Vagina (tissue), 2 donors: ENCODE measurements at regions not wholly inside any gene's neighbourhood (a gene's known extent, or its start where the extent isn't known, plus 50 kb on each side); places are given as distances from the start of the nearest gene placed in this dataset.

Experiments used
- POLR2A ChIP-seq, 2 donors: fragments of 450-650 bp; IDR thresholded peaks; one replicate each; pipeline ENCODE4 v1.6.1; 2017; ENCODE audit warnings: antibody characterized with exemption in 2 of 2, mild to moderate bottlenecking in 2 of 2, moderate library complexity in 2 of 2
- TF ChIP-seq, protein P1 (sequence below), 3 experiments: fragments of 450-650 bp in 2 of 3; fragments of 200-600 bp in 1 of 3; sonication (generic) in 1 of 3; IDR thresholded peaks; one replicate each; pipeline ENCODE4 v1.5.1; 2017 to 2019; ENCODE audit warnings: antibody characterized with exemption in 3 of 3, mild to moderate bottlenecking in 2 of 3, moderate library complexity in 2 of 3

DNA sequence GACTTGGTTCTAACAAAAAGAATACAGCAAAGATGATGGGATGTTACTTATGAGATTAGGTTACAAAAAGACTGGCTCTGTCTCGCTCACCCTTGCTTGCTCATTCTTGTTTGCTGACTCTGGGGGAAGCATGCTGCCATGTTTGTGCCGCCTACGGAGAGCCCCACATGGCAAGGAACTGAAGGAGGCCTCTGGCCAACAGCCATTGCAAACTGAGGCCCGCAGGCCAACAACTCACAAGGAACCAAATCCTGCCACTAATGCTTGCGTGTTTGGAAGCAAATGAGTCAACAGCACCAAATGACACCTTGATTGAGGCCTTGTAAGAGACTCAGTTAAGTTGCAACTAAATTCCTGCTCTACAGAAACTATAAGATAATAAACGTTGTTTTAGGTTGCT, 82.1 kb upstream of the FOXN2 start:
- TF ChIP-seq POLR2A (IDR thresholded peaks at IDR 0.05): no peak
- TF ChIP-seq, protein P1, sequence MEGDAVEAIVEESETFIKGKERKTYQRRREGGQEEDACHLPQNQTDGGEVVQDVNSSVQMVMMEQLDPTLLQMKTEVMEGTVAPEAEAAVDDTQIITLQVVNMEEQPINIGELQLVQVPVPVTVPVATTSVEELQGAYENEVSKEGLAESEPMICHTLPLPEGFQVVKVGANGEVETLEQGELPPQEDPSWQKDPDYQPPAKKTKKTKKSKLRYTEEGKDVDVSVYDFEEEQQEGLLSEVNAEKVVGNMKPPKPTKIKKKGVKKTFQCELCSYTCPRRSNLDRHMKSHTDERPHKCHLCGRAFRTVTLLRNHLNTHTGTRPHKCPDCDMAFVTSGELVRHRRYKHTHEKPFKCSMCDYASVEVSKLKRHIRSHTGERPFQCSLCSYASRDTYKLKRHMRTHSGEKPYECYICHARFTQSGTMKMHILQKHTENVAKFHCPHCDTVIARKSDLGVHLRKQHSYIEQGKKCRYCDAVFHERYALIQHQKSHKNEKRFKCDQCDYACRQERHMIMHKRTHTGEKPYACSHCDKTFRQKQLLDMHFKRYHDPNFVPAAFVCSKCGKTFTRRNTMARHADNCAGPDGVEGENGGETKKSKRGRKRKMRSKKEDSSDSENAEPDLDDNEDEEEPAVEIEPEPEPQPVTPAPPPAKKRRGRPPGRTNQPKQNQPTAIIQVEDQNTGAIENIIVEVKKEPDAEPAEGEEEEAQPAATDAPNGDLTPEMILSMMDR (IDR thresholded peaks at IDR 0.05): no peak
